ENCODE measurements at regions not wholly inside any gene's neighbourhood (a gene's known extent, or its start where the extent isn't known, plus 50 kb on each side); places are given as distances from the start of the nearest gene placed in this dataset.
A peak's percentile ranks its signal among the peaks of the same experiment; 100 is the strongest.

DNA sequence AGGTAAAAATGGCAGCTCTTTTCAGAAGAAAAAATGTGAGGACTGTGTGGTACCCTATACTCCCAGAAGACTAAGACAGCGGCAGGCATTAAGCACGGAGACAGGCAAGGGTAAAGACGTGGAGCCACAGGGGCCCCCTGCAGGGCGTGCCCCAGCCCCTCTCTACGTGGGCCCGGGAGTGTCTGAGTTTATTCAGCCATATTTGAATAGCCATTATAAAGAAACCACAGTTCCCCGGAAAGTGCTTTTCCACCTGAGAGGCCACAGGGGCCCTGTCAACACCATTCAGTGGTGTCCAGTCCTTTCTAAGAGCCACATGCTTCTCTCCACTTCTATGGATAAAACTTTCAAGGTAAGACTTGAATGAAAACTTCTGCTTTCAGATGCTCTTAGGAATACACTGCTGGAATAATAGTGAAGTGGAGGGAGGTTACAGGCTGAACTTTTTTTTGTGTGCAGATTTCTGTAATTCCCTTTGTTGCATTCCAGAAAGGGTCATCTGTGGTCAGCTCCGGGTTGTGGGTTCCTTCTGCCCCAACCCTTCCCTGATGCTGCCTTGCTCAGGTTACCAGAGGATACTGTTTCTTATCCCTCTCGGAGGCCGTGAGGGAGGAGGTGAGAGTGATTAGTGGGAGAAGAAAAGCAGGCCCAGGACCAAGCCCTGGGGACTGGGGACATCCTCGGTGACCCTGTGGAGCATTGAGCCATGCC lies 58.4 kb downstream of the SLC25A47 start:
- no peaks in the 10 kb centered on the region for H3K27me3 Mint-ChIP-seq
- DNase-seq (no peak), ATAC-seq (no peak)
- H3K36me3 ChIP-seq (ENCODE audit: control insufficient read depth in 2 of 3, insufficient read depth in 3 of 3, low read length in 3 of 3): peaks cover 0 to 26% (median 0%) of the 10 kb centered on the region in 3 experiments
- H3K4me1 ChIP-seq (ENCODE audit: control insufficient read depth in 2 of 2, insufficient read depth in 2 of 2, low read length in 2 of 2): peaks cover 13 to 16% of the 10 kb centered on the region in 2 donors
- no peak overlapping the region for H3K27ac Mint-ChIP-seq
- H3K27me3 ChIP-seq (ENCODE audit: control insufficient read depth in 2 of 2, insufficient read depth in 2 of 2, low read length in 2 of 2): no peaks in the 10 kb centered on the region
- H3K36me3 Mint-ChIP-seq: peaks cover 0 to 17% (median 0%) of the 10 kb centered on the region in 5 donors
- no peak overlapping the region for H3K4me3 Mint-ChIP-seq
- no peak overlapping the region for H3K27ac ChIP-seq (ENCODE audit: low read depth, low read length)
- ChIA-PET POLR2A (no interaction called here), CTCF (interaction anchor here (0.9 to 2.0 kb wide), 3 partner anchors 98 to 272 kb away, joined by 3 to 13 read pairs (median 3); no protein-coding TSS in a partner anchor)
- peaks cover 0 to 3% (median 0%) of the 10 kb centered on the region in 11 donors for H3K9me3 Mint-ChIP-seq
- no peak overlapping the region for H3K4me3 ChIP-seq (ENCODE audit: low read length)
- intact Hi-C loops (cut with micrococcal nuclease): no loop called here
- H3K9me3 ChIP-seq (ENCODE audit: control insufficient read depth in 2 of 3, low read length in 3 of 3): no peaks in the 10 kb centered on the region
- peaks cover 7 to 27% (median 24%) of the 10 kb centered on the region in 7 donors for H3K4me1 Mint-ChIP-seq

DNA sequence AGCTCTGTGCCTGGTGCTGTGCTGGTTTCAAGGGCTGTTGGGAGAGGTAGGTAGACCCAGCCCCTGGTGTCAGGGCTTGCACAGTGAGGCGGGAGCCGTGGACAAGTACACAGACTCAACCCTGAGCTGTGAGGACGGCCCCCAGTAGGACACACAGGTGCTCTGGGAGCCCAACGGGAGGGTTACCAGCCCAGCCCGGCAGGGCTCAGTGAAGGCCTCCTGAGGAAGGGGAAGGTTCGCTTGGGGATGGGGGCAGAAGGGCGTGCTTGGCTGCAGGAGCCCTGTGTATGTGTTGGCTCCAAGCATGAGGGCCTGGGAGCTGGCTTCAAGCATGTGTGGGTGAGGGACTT lies 58.9 kb downstream of the SLC25A47 start:
- H3K27me3 ChIP-seq (ENCODE audit: control insufficient read depth in 2 of 2, insufficient read depth in 2 of 2, low read length in 2 of 2): no peaks in the 10 kb centered on the region
- H3K4me1 Mint-ChIP-seq: peaks cover 5 to 22% (median 19%) of the 10 kb centered on the region in 7 donors

DNA sequence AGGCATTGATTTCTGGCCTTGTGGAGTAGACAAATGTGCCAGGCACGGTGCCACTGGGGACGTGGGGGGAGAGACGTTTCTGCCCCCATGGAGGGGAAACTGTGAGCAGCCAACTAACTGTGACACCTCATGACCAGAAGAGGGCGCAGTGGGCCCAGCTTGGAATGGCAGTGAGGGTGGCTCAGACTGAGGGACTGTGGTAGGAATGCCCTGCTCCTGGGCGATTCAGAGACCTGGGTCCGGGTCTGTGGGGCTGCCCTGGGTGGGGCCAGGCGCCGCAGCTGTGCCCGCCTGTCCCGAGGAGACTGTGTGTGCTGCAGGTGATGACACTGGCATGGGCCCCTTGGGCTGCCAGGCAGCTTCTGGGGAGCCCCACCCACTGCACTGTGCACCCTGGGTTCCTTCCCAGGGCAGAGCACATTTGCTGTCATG lies 60.6 kb downstream of the SLC25A47 start:
- Histone ChIP-seq H3K27me3 (ENCODE audit: control insufficient read depth in 2 of 2, insufficient read depth in 2 of 2, low read length in 2 of 2) (no peaks in the 10 kb centered on the region), H3K36me3 (ENCODE audit: control insufficient read depth in 2 of 3, insufficient read depth in 3 of 3, low read length in 3 of 3) (peaks cover 0 to 26% (median 0%) of the 10 kb centered on the region in 3 experiments), H3K4me1 (ENCODE audit: control insufficient read depth in 2 of 2, insufficient read depth in 2 of 2, low read length in 2 of 2) (peaks cover 0 to 11% of the 10 kb centered on the region in 2 donors), H3K27ac (ENCODE audit: low read depth, low read length) (no peak overlapping the region), H3K4me3 (ENCODE audit: low read length) (no peak overlapping the region), H3K9me3 (ENCODE audit: control insufficient read depth in 2 of 3, low read length in 3 of 3) (no peaks in the 10 kb centered on the region)
- peaks cover 4 to 26% (median 21%) of the 10 kb centered on the region in 7 donors for H3K4me1 Mint-ChIP-seq
- H3K27ac Mint-ChIP-seq: peak overlapping the region in 1 of 9 donors; percentile 75
- POLR2A ChIA-PET: interaction anchor here (1.2 kb wide), 1 partner anchor 256 kb away, joined by 3 read pairs; no protein-coding TSS in a partner anchor
- H3K9me3 Mint-ChIP-seq: peaks cover 0 to 1% (median 0%) of the 10 kb centered on the region in 11 donors
- peaks cover 0 to 17% (median 0%) of the 10 kb centered on the region in 5 donors for H3K36me3 Mint-ChIP-seq
- no peak overlapping the region for H3K4me3 Mint-ChIP-seq
- H3K27me3 Mint-ChIP-seq: no peaks in the 10 kb centered on the region
- DNase-seq (peak; percentile 39 to 71 (median 55)), ATAC-seq (peak; percentile 92)
- intact Hi-C loops (cut with micrococcal nuclease): loop anchor here (1.0 kb wide), 2 partner anchors 262 to 271 kb away; no protein-coding TSS in a partner anchor
- CTCF ChIA-PET: interaction anchor here (0.5 to 3.9 kb wide), 6 partner anchors 42 to 289 kb away, joined by 3 to 69 read pairs (median 4); no protein-coding TSS in a partner anchor

More for the DNA sequence above, 58.9 kb downstream of the SLC25A47 start:
- intact Hi-C loops (cut with micrococcal nuclease): no loop called here
- H3K27ac Mint-ChIP-seq: no peak overlapping the region
- H3K9me3 ChIP-seq (ENCODE audit: control insufficient read depth in 2 of 3, low read length in 3 of 3): no peaks in the 10 kb centered on the region
- CTCF ChIA-PET: interaction anchor here (1.4 to 3.9 kb wide), 3 partner anchors 99 to 271 kb away, joined by 3 to 69 read pairs (median 13); no protein-coding TSS in a partner anchor
- no peak overlapping the region for H3K4me3 ChIP-seq (ENCODE audit: low read length)
- H3K4me3 Mint-ChIP-seq: no peak overlapping the region
- no peak for DNase-seq
- H3K36me3 Mint-ChIP-seq: peaks cover 0 to 17% (median 0%) of the 10 kb centered on the region in 5 donors
- no peaks in the 10 kb centered on the region for H3K27me3 Mint-ChIP-seq
- ATAC-seq: no peak
- POLR2A ChIA-PET: no interaction called here
- peaks cover 8 to 11% of the 10 kb centered on the region in 2 donors for H3K4me1 ChIP-seq (ENCODE audit: control insufficient read depth in 2 of 2, insufficient read depth in 2 of 2, low read length in 2 of 2)
- H3K27ac ChIP-seq (ENCODE audit: low read depth, low read length): no peak overlapping the region
- H3K9me3 Mint-ChIP-seq: peaks cover 0 to 3% (median 0%) of the 10 kb centered on the region in 11 donors
- peaks cover 0 to 26% (median 0%) of the 10 kb centered on the region in 3 experiments for H3K36me3 ChIP-seq (ENCODE audit: control insufficient read depth in 2 of 3, insufficient read depth in 3 of 3, low read length in 3 of 3)

DNA sequence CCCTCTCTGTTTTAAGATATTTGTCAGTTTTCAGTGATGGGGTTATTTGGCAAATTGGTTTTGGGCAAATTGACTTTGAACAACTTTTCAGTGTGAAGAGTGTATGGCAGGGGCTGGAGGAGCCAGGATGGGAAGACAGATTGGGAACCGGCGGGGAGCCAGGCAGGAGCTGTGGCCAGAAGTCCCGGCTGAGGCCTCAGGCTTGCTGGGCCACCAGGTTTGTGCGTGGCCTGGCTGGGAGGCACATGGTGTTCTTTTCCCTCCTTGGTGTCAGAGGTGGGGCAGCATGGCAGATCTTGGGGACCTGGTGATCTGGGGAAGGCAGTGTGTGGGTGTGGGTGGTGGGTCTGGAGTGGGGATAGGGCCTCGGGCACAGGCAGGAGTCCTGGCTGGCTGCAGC lies 61.1 kb downstream of the SLC25A47 start:
- intact Hi-C loops (cut with micrococcal nuclease): no loop called here
- H3K27ac Mint-ChIP-seq: peak overlapping the region in 1 of 9 donors; percentile 75
- POLR2A ChIA-PET: interaction anchor here (0.6 kb wide), 1 partner anchor 135 kb away, joined by 3 read pairs; no protein-coding TSS in a partner anchor

DNA sequence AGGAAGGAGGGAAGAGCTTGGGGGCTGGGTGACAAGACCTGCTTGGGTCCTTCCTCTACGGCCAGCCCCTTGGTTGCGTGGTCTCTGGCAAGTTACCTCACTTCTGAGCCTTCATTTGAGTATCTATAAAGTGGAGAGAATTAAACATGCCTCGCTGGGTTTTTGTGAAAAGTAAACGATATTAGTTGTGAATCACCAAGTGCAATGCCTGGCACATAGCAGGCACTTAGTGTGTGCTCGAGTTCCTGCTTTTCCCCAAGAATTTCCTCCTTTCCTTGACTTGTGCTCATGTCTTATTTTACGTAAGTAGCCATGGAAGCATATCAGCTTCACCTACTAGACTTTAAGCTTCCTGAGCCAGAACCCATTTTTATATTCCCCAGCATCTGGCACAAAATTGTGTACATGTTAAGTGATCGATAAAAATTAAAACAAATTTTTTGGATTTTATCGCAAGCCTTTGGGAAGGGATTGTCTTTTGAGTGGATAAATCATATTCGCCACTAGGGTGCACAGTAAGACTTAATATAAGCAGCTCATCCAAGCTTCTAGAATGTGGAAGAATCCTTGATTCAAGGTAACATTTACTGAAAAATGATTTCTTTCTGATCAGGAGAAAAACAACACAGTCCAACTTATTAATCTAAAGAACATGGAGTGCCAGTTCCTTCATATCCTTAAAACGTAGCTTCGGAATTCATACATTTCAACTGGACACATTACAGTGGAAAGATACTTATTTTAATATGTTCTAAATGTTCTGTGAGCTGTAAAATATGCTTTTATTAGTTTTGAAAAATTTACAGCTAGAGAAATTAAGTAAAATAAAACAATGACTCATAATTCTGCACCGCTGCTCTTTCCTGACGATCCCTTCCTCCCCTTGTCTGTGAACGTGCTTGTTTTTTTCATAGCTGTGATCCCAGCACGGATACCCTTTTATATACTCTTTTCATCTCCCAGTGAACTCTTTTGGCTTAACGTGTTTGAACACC lies 62.0 kb downstream of the SLC25A47 start:
- H3K4me1 ChIP-seq (ENCODE audit: control insufficient read depth in 2 of 2, insufficient read depth in 2 of 2, low read length in 2 of 2): peaks cover 0 to 11% of the 10 kb centered on the region in 2 donors
- Mint-ChIP-seq H3K4me3 (no peak overlapping the region), H3K27me3 (no peaks in the 10 kb centered on the region), H3K27ac (no peak overlapping the region), H3K36me3 (peaks cover 0 to 22% (median 2%) of the 10 kb centered on the region in 5 donors), H3K4me1 (peaks cover 8 to 37% (median 23%) of the 10 kb centered on the region in 7 donors), H3K9me3 (peaks cover 0 to 1% (median 0%) of the 10 kb centered on the region in 11 donors)
- no peaks in the 10 kb centered on the region for H3K27me3 ChIP-seq (ENCODE audit: control insufficient read depth in 2 of 2, insufficient read depth in 2 of 2, low read length in 2 of 2)
- H3K4me3 ChIP-seq (ENCODE audit: low read length): no peak overlapping the region
- no peak overlapping the region for H3K27ac ChIP-seq (ENCODE audit: low read depth, low read length)
- intact Hi-C loops (cut with micrococcal nuclease): no loop called here
- no peaks in the 10 kb centered on the region for H3K9me3 ChIP-seq (ENCODE audit: control insufficient read depth in 2 of 3, low read length in 3 of 3)
- no peak for DNase-seq
- ChIA-PET POLR2A (interaction anchor here (0.6 kb wide), 1 partner anchor 134 kb away, joined by 3 read pairs; no protein-coding TSS in a partner anchor), CTCF (interaction anchor here (0.6 to 3.9 kb wide), 9 partner anchors 9 to 278 kb away, joined by 3 to 69 read pairs (median 4); no protein-coding TSS in a partner anchor)
- no peak for ATAC-seq
- H3K36me3 ChIP-seq (ENCODE audit: control insufficient read depth in 2 of 3, insufficient read depth in 3 of 3, low read length in 3 of 3): peaks cover 0 to 26% (median 0%) of the 10 kb centered on the region in 3 experiments

More for the DNA sequence above, 61.1 kb downstream of the SLC25A47 start:
- H3K9me3 Mint-ChIP-seq: peaks cover 0 to 1% (median 0%) of the 10 kb centered on the region in 11 donors
- Histone ChIP-seq H3K36me3 (ENCODE audit: control insufficient read depth in 2 of 3, insufficient read depth in 3 of 3, low read length in 3 of 3) (peaks cover 0 to 26% (median 0%) of the 10 kb centered on the region in 3 experiments), H3K4me3 (ENCODE audit: low read length) (no peak overlapping the region), H3K4me1 (ENCODE audit: control insufficient read depth in 2 of 2, insufficient read depth in 2 of 2, low read length in 2 of 2) (peaks cover 0 to 11% of the 10 kb centered on the region in 2 donors), H3K9me3 (ENCODE audit: control insufficient read depth in 2 of 3, low read length in 3 of 3) (no peaks in the 10 kb centered on the region), H3K27ac (ENCODE audit: low read depth, low read length) (no peak overlapping the region), H3K27me3 (ENCODE audit: control insufficient read depth in 2 of 2, insufficient read depth in 2 of 2, low read length in 2 of 2) (no peaks in the 10 kb centered on the region)
- DNase-seq (no peak), ATAC-seq (no peak)
- peaks cover 5 to 30% (median 21%) of the 10 kb centered on the region in 7 donors for H3K4me1 Mint-ChIP-seq
- no peaks in the 10 kb centered on the region for H3K27me3 Mint-ChIP-seq
- H3K36me3 Mint-ChIP-seq: peaks cover 0 to 17% (median 0%) of the 10 kb centered on the region in 5 donors
- CTCF ChIA-PET: interaction anchor here (0.5 to 3.9 kb wide), 4 partner anchors 41 to 269 kb away, joined by 3 to 69 read pairs (median 9); no protein-coding TSS in a partner anchor
- H3K4me3 Mint-ChIP-seq: no peak overlapping the region

DNA sequence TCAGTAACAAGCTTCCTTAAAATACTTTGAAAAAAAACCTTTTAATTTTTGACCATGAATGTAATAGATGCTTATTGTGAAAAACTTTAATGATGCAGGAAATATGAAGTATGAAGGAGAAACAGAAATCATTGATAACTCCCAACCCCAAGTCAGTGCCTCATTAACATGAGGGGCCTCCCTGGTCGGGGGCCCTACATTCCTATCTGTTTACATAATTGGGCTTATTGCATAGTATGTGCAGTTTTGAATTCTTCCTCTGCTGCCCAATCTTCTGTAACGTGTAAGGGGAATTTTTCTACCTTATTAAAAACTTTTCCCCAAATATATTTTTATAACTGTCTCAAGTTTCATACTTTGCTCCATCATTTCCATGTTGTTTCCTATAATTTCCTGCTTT lies 63.0 kb downstream of the SLC25A47 start:
- no peak overlapping the region for H3K4me3 ChIP-seq (ENCODE audit: low read length)
- POLR2A ChIA-PET: no interaction called here
- H3K27me3 Mint-ChIP-seq: no peaks in the 10 kb centered on the region
- peaks cover 0 to 11% of the 10 kb centered on the region in 2 donors for H3K4me1 ChIP-seq (ENCODE audit: control insufficient read depth in 2 of 2, insufficient read depth in 2 of 2, low read length in 2 of 2)
- DNase-seq (no peak), ATAC-seq (no peak)
- intact Hi-C loops (cut with micrococcal nuclease): no loop called here
- peaks cover 0 to 22% (median 0%) of the 10 kb centered on the region in 3 experiments for H3K36me3 ChIP-seq (ENCODE audit: control insufficient read depth in 2 of 3, insufficient read depth in 3 of 3, low read length in 3 of 3)
- H3K4me3 Mint-ChIP-seq: no peak overlapping the region
- H3K27ac Mint-ChIP-seq: no peak overlapping the region
- CTCF ChIA-PET: interaction anchor here (1.3 to 3.9 kb wide), 5 partner anchors 24 to 267 kb away, joined by 5 to 69 read pairs (median 7); no protein-coding TSS in a partner anchor
- no peaks in the 10 kb centered on the region for H3K27me3 ChIP-seq (ENCODE audit: control insufficient read depth in 2 of 2, insufficient read depth in 2 of 2, low read length in 2 of 2)
- H3K36me3 Mint-ChIP-seq: peaks cover 0 to 27% (median 2%) of the 10 kb centered on the region in 5 donors
- H3K9me3 ChIP-seq (ENCODE audit: control insufficient read depth in 2 of 3, low read length in 3 of 3): no peaks in the 10 kb centered on the region
- peaks cover 12 to 37% (median 28%) of the 10 kb centered on the region in 7 donors for H3K4me1 Mint-ChIP-seq
- H3K9me3 Mint-ChIP-seq: peaks cover 0 to 1% (median 0%) of the 10 kb centered on the region in 11 donors
- H3K27ac ChIP-seq (ENCODE audit: low read depth, low read length): no peak overlapping the region

Data from naive thymus-derived CD4-positive, alpha-beta T cell (primary cell).